DND-41 (cell line): ENCODE measurements at regions not wholly inside any gene's neighbourhood (a gene's known extent, or its start where the extent isn't known, plus 50 kb on each side); places are given as distances from the start of the nearest gene placed in this dataset.

Experiments used
- ATAC-seq: fragments of 200-7000 bp; cut with Tn5 transposase; 3 replicates; pipeline ENCODE4 v1.9.1; 2021; ENCODE audit warnings: low read depth; ENCODE audit not compliant: insufficient read depth
- DNase-seq: peaks from one replicate; pipeline ENCODE4 v3.0.0-alpha.2; 2020
- H2AFZ ChIP-seq: 2 replicates; pipeline ENCODE4 v1.6.0; 2012; ENCODE audit warnings: low read depth, low read length
- H3K27ac ChIP-seq: 2 replicates; pipeline ENCODE4 v1.5.1; 2012; ENCODE audit warnings: low read length, inconsistent platforms
- H3K27me3 ChIP-seq: fragments of 200-600 bp; sonication (generic); 2 replicates; pipeline ENCODE4 v1.6.0; 2012; ENCODE audit warnings: low read length, mild to moderate bottlenecking, inconsistent platforms; ENCODE audit not compliant: insufficient read depth, poor library complexity
- H3K36me3 ChIP-seq: 2 replicates; pipeline ENCODE4 v1.5.1; 2012; ENCODE audit warnings: low read length, inconsistent platforms; ENCODE audit not compliant: insufficient read depth
- H3K4me1 ChIP-seq: 2 replicates; pipeline ENCODE4 v1.5.1; 2012; ENCODE audit warnings: mild to moderate bottlenecking, low read length; ENCODE audit not compliant: insufficient read depth
- H3K4me2 ChIP-seq: 2 replicates; pipeline ENCODE4 v1.6.0; 2012; ENCODE audit warnings: mild to moderate bottlenecking, moderate library complexity, low read length, inconsistent platforms; ENCODE audit not compliant: insufficient read depth
- H3K4me3 ChIP-seq, 2 experiments: fragments of 200-600 bp in 1 of 2; shearing (Covaris generic) in 1 of 2; 2 replicates each; pipeline ENCODE4 v1.5.1; 2012 to 2016; ENCODE audit warnings: inconsistent platforms in 2 of 2, low read length in 2 of 2, mild to moderate bottlenecking in 2 of 2, low read depth in 1 of 2, moderate library complexity in 1 of 2
- H3K79me2 ChIP-seq: 2 replicates; pipeline ENCODE4 v1.6.0; 2012; ENCODE audit warnings: low read length, inconsistent platforms; ENCODE audit not compliant: insufficient read depth
- H3K9ac ChIP-seq: 2 replicates; pipeline ENCODE4 v1.6.0; 2012; ENCODE audit warnings: low read depth, mild to moderate bottlenecking, inconsistent platforms, low read length, moderate library complexity
- H3K9me3 ChIP-seq: 2 replicates; pipeline ENCODE4 v1.5.1; 2012; ENCODE audit warnings: low read length, moderate library complexity, mild to moderate bottlenecking, inconsistent platforms; ENCODE audit not compliant: insufficient read depth, severe bottlenecking
- H4K20me1 ChIP-seq: 2 replicates; pipeline ENCODE4 v1.6.0; 2012; ENCODE audit warnings: low read length; ENCODE audit not compliant: insufficient read depth
- EZH2 ChIP-seq: IDR thresholded peaks from 3 replicates; pipeline ENCODE4 v1.6.1; 2012; ENCODE audit warnings: borderline replicate concordance, low read depth, mild to moderate bottlenecking, moderate library complexity, low read length, inconsistent platforms; ENCODE audit not compliant: severe bottlenecking
- TF ChIP-seq, protein P1 (sequence below): IDR thresholded peaks from 2 replicates; pipeline ENCODE4 v1.5.1; 2012; ENCODE audit warnings: borderline replicate concordance, low read length, moderate library complexity, mild to moderate bottlenecking; ENCODE audit not compliant: poor library complexity, severe bottlenecking; ENCODE audit errors: extremely low read depth

DNA sequence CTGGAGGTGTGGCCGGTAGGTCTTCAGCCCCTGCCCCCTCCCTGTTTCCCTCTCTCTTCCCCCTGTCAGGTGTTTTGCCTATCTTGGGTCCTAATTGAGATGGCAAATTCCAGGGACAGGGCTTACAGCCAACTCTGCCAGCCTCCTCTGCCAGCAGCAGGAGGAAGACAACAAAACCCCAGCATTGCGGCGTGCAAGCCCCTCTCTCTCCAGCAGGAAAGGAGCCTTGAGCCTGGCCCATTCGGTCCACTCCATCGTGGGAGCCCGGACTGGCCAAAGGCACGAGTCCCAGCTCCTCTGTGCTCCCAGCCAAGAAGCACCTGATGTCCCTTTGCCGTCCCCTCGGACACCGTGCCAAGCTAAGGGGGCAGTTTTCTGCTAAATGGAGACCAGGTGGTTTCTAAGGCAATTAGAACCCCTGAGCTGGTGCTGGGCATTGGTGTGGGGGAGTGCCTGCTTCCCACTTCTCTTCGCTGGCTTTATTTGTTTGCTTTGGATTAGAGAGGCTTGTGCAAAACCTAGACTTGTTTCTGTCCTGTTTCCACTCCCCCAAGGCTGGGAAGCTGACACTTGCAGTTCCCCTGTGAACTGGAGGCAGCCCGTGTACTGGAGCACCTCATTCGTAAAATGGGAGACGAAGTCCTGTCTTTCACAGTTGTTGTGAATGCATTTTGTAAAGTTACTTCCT is 57.1 kb upstream of the LHX5 start:
- Histone ChIP-seq H3K27me3 (peaks cover 4% of the 10 kb centered on the region), H3K27ac (no peak overlapping the region), H2AFZ (no peak overlapping the region), H3K36me3 (no peaks in the 10 kb centered on the region), H4K20me1 (no peaks in the 10 kb centered on the region), H3K4me3 (no peak overlapping the region), H3K9ac (no peak overlapping the region), H3K79me2 (no peaks in the 10 kb centered on the region), H3K4me2 (no peak overlapping the region), H3K4me1 (no peaks in the 10 kb centered on the region), H3K9me3 (no peaks in the 10 kb centered on the region)
- no peak for ATAC-seq
- TF ChIP-seq EZH2 = no peak
- TF ChIP-seq, protein P1, sequence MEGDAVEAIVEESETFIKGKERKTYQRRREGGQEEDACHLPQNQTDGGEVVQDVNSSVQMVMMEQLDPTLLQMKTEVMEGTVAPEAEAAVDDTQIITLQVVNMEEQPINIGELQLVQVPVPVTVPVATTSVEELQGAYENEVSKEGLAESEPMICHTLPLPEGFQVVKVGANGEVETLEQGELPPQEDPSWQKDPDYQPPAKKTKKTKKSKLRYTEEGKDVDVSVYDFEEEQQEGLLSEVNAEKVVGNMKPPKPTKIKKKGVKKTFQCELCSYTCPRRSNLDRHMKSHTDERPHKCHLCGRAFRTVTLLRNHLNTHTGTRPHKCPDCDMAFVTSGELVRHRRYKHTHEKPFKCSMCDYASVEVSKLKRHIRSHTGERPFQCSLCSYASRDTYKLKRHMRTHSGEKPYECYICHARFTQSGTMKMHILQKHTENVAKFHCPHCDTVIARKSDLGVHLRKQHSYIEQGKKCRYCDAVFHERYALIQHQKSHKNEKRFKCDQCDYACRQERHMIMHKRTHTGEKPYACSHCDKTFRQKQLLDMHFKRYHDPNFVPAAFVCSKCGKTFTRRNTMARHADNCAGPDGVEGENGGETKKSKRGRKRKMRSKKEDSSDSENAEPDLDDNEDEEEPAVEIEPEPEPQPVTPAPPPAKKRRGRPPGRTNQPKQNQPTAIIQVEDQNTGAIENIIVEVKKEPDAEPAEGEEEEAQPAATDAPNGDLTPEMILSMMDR = no peak
- DNase-seq = no peak

DNA sequence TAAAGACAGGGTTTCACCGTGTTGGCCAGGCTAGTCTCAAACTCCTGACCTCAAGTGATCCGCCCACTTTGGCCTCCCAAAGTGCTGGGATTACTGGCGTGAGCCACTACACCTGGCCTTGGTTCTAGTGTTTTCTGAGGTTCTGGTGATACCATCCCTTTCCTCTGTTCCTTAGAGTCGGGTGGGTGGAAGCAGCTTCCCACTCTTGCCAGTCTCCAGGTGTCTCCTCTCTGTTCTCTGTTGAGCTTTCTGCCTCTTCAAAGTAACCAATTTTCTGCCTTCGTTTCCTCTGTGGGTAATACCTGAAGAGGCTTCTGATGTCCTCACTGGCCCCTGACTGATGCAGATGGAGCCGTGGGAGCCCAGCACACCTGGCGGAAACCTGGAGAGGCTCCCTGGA is 53.4 kb upstream of the LHX5 start:
- Histone ChIP-seq H3K9me3 (no peaks in the 10 kb centered on the region), H3K9ac (no peak overlapping the region), H2AFZ (no peak overlapping the region), H3K79me2 (no peaks in the 10 kb centered on the region), H3K4me2 (no peak overlapping the region), H4K20me1 (no peaks in the 10 kb centered on the region), H3K4me1 (no peaks in the 10 kb centered on the region), H3K36me3 (no peaks in the 10 kb centered on the region), H3K27me3 (peaks cover 17% of the 10 kb centered on the region), H3K4me3 (no peak overlapping the region), H3K27ac (no peak overlapping the region)
- ATAC-seq (no peak), DNase-seq (no peak)
- TF ChIP-seq, protein P1 = no peak
- TF ChIP-seq EZH2 = no peak

DNA sequence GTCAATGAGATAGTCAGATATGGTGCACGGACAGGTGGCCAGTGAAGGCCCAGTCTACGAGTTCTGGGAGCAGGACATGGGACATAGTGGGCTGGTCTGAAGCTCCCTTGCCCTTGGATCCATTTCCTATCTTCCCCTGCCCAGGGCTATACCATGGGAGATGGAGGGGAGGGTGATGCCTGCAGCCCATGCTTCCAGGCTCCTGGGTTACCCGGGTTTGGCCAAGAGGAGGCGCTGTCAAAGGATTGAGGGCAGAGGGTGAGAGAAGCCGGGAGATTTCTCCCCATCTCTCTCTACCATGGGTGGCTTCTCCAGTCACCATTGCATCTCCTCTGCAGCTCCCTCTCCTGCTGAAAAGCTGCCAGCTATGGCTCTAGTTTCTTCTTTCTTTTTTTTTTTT is 52.8 kb upstream of the LHX5 start:
- H3K79me2 ChIP-seq = no peaks in the 10 kb centered on the region
- H3K4me1 ChIP-seq = no peaks in the 10 kb centered on the region
- no peak overlapping the region for H3K27ac ChIP-seq
- H3K36me3 ChIP-seq = no peaks in the 10 kb centered on the region
- TF ChIP-seq, protein P1 = no peak
- no peak for TF ChIP-seq EZH2
- H2AFZ ChIP-seq = no peak overlapping the region
- H4K20me1 ChIP-seq = no peaks in the 10 kb centered on the region
- no peak overlapping the region for H3K4me3 ChIP-seq
- H3K27me3 ChIP-seq = peaks cover 17% of the 10 kb centered on the region
- DNase-seq = no peak
- no peak for ATAC-seq
- no peak overlapping the region for H3K9ac ChIP-seq
- no peaks in the 10 kb centered on the region for H3K9me3 ChIP-seq
- H3K4me2 ChIP-seq = no peak overlapping the region
